Endothelial cell of umbilical vein (primary cell): ENCODE measurements at regions not wholly inside any gene's neighbourhood (a gene's known extent, or its start where the extent isn't known, plus 50 kb on each side); places are given as distances from the start of the nearest gene placed in this dataset.

Experiments used
- CTCF ChIP-seq, 2 donors: IDR thresholded peaks; 1 replicate in 1 of 2; 2 replicates in 1 of 2; pipeline ENCODE4 v1.5.1; 2011; ENCODE audit warnings: low read length in 2 of 2, mild to moderate bottlenecking in 2 of 2, moderate library complexity in 2 of 2, control low read depth in 1 of 2, inconsistent platforms in 1 of 2, low read depth in 1 of 2; ENCODE audit not compliant: insufficient read depth in 1 of 2; ENCODE audit errors: extremely low read depth in 1 of 2
- MYC ChIP-seq: IDR thresholded peaks from one replicate; pipeline ENCODE4 v1.6.1; 2011; ENCODE audit warnings: mild to moderate bottlenecking, low read depth, low read length

- TF ChIP-seq CTCF (IDR thresholded peaks at IDR 0.05; ENCODE audit: extremely low read depth in 1 of 2, insufficient read depth in 1 of 2, low read depth in 1 of 2, low read length in 2 of 2) (no peak), MYC (no peak)
Observed at GRCh38 chr5:82418608-82418950, 140.4 kb upstream of the RPS23 start.
